GM12892 (cell line): ENCODE measurements at regions not wholly inside any gene's neighbourhood (a gene's known extent, or its start where the extent isn't known, plus 50 kb on each side); places are given as distances from the start of the nearest gene placed in this dataset.

Source experiments
- POLR2A ChIP-seq: IDR thresholded peaks from 2 replicates; pipeline ENCODE4 v1.6.1; 2011; ENCODE audit warnings: low read depth, low read length, control low read depth
- POLR2AphosphoS5 ChIP-seq: IDR thresholded peaks from 2 replicates; pipeline ENCODE4 v1.6.1; 2011; ENCODE audit warnings: low read depth, low read length, control low read depth
- TAF1 ChIP-seq: IDR thresholded peaks from 2 replicates; pipeline ENCODE4 v1.6.1; 2011; ENCODE audit warnings: low read depth, mild to moderate bottlenecking, control low read depth, low read length, borderline replicate concordance

DNA sequence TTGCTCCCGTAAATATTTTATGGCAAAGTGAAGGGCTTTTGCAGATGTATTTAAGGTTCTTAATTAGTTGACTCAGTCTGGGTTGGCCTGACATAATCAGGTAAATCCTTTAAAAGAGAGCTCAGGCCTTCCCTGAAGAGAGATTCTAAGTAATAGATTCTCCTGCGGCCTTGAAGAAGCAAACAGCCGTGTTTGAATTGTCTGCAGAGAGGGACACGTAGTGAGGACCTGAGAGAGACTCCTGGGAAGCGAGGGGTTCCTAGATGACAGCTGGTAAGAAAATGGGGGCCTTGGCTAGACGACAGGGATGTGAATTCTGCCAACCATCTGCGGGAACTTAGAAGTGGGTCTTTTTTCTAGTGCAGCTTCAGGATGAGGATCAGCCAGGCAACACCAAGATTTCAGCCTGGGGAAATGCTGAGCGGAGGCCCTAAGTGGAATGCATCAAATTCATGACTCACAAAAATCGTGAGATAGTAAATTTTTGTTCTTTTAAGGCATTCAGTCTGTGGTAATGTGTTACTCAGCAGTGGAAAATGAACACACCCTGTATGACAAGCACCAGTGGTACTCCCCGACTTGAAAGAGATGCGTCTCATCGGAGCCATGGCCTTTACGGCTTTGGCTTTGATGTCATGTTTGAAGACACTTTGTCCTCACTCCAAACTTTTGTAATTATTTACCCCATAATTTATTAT lies 62.1 kb upstream of the SMIM21 start:
- TF ChIP-seq POLR2A, result no peak
- TF ChIP-seq TAF1, result no peak
- TF ChIP-seq POLR2AphosphoS5, result no peak
